ENCODE measurements at regions not wholly inside any gene's neighbourhood (a gene's known extent, or its start where the extent isn't known, plus 50 kb on each side); places are given as distances from the start of the nearest gene placed in this dataset.

DNA sequence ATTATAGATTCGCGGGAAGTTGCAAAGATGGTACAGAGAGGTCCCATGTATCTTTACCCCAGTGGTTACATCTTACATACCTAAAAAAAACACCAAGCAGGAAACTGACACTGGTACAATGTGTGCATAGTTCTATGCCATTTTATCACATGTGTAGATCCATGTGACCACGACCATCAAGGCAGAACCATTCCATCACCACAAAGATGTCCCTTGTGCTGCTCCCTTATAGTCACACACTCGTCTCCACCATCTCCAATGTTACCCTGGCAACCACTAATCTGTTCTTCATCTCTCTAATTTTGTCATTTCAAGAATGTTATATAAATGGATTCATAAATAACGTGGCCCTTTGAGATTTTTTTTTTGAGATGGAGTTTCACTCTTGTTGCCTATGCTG, 156.9 kb upstream of the MAGI3 start:
- no peak overlapping the region for H3K4me3 ChIP-seq (replicated peaks; ENCODE audit: low read depth, low read length)
- TF ChIP-seq CTCF (IDR thresholded peaks at IDR 0.05; ENCODE audit: low read depth, low read length, missing control alignments) = no peak
- no peak for DNase-seq (ENCODE audit: extremely low read depth, low read depth)

- no peak for DNase-seq (ENCODE audit: extremely low read depth, low read depth)
- no peak overlapping the region for H3K4me3 ChIP-seq (replicated peaks; ENCODE audit: low read depth, low read length)
- no peak for TF ChIP-seq CTCF (IDR thresholded peaks at IDR 0.05; ENCODE audit: low read depth, low read length, missing control alignments)
Observed at GRCh38 chr1:113241237-113241636, 149.1 kb upstream of the MAGI3 start.

DNA sequence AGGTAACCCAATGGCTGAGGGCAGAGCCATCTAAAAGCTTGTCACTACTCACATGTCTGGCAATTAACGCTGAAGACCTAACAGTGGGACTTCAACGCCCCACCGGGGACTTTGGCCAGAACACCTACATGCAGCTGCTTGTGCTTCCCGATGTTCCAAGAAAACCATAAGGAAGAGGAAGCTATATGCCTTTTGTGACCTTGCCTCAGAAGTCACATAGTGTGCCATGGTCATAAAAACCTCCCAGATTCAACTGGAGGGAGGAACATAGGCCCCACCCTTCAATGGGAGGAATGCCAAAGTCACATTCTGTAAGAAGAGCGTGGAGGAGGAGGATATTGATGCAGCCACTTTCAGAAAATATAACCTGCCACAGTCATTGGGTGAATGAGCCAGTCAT, 147.8 kb upstream of the MAGI3 start:
- no peak overlapping the region for H3K4me3 ChIP-seq (replicated peaks; ENCODE audit: low read depth, low read length)
- DNase-seq (ENCODE audit: extremely low read depth, low read depth) = no peak
- TF ChIP-seq CTCF (IDR thresholded peaks at IDR 0.05; ENCODE audit: low read depth, low read length, missing control alignments) = no peak

- no peak overlapping the region for H3K4me3 ChIP-seq (replicated peaks; ENCODE audit: low read depth, low read length)
- DNase-seq (ENCODE audit: extremely low read depth, low read depth) = no peak
- no peak for TF ChIP-seq CTCF (IDR thresholded peaks at IDR 0.05; ENCODE audit: low read depth, low read length, missing control alignments)
Observed at GRCh38 chr1:113243529-113243928, 146.8 kb upstream of the MAGI3 start.

DNA sequence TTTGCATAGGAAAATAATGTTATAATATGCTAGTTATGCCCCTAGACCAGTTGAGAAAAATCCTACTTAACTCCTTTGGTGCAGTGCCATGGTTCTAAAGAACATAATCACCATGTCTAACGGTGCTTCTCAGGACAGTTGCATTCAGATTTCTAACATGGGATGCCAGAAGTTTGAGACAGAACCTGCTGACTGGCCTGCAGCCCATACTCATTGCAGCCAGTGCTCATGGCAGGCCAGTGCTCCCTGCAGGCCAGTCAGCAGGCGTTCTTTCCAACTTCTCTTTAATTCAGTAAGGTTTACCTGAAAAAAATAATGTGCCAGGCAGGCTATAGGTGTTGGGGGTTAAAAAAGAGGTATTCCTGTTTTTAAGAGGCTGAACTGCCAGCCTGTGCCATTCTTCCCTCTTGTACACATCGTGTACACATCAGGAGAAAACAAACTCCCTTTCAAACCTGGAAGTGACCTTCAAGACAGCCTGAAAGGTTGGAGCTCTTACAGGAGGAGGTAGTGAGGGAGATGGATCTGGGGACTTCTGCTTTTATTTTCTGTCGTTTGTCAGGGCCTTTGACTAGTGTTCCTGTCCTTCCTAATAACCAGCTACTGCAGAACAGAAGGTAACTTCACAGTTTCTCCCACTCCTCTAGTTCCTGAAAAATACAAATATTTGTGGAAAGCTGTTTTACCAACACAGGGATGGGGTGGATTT, 146.0 kb upstream of the MAGI3 start:
- no peak for TF ChIP-seq CTCF (IDR thresholded peaks at IDR 0.05; ENCODE audit: low read depth, low read length, missing control alignments)
- no peak for DNase-seq (ENCODE audit: extremely low read depth, low read depth)
- H3K4me3 ChIP-seq (replicated peaks; ENCODE audit: low read depth, low read length) = no peak overlapping the region

DNA sequence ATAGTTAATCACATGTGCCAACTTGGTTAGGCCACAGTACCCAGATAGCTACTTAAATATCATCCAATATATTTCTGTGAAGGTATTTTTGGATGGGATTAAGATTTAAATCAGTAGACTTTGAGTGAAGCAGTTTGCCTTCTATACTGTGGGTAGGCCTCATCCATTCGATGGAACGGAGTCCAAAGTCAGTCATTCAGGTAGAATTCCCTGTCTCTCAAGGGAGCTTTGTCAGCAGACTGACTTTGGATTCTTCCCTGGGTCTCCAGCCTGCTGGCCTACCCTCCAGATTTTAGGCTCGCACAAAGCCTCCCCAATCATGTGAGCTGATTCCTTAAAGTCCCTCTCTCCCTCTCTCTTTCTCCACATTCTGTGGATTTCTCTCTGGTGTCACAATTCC, 145.1 kb upstream of the MAGI3 start:
- DNase-seq (ENCODE audit: extremely low read depth, low read depth) = no peak
- no peak for TF ChIP-seq CTCF (IDR thresholded peaks at IDR 0.05; ENCODE audit: low read depth, low read length, missing control alignments)
- no peak overlapping the region for H3K4me3 ChIP-seq (replicated peaks; ENCODE audit: low read depth, low read length)

DNA sequence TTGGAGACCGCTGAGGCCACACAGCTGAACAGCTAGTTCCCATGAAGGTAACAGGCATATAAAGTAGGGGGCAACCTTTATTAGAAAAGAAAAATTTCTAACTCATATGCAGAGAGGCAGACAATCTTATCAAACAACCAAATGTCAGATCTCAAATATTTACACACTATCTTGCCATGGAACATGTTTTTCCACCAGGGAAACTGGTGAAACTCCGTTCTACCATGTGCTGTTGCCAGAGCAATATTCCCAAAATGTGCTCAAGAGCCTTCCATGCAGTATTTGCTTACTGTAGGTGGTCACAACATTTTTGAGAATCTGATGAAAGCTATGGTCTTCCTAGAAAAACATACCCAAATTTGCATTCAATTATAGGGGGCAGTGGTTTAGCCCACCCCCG, 143.4 kb upstream of the MAGI3 start:
- DNase-seq (ENCODE audit: extremely low read depth, low read depth) = no peak
- no peak for TF ChIP-seq CTCF (IDR thresholded peaks at IDR 0.05; ENCODE audit: low read depth, low read length, missing control alignments)

More for the DNA sequence above, 143.4 kb upstream of the MAGI3 start:
- H3K4me3 ChIP-seq (replicated peaks; ENCODE audit: low read depth, low read length) = no peak overlapping the region

Data from HFF-Myc (cell line).